LHCN-M2 (cell line): ENCODE measurements at regions not wholly inside any gene's neighbourhood (a gene's known extent, or its start where the extent isn't known, plus 50 kb on each side); places are given as distances from the start of the nearest gene placed in this dataset.

ENCODE experiments used
- DNase-seq: peaks from one replicate; pipeline ENCODE4 v3.0.0-alpha.2; 2012; ENCODE audit warnings: low read depth

DNA sequence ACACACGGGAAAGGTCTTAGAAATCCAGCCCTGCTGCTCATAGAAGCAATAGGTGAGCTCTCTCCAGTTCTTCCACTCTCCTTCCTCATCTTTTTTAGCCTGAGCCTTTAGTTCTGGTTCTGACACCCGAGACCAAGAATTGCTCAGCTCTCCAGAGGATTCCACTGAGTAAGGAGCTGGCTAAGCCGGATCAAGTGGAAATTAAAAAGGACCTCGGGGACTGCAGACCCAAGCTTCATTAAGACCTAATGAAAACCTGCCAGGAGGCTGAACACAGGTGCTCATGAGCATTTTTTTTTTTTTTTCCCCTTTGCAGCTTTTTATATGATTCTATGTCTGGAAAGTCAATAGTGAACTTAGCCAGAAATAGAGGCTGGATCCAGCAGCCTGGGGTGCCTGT is 1176.0 kb upstream of the AUTS2 start:
- no peak for DNase-seq

DNA sequence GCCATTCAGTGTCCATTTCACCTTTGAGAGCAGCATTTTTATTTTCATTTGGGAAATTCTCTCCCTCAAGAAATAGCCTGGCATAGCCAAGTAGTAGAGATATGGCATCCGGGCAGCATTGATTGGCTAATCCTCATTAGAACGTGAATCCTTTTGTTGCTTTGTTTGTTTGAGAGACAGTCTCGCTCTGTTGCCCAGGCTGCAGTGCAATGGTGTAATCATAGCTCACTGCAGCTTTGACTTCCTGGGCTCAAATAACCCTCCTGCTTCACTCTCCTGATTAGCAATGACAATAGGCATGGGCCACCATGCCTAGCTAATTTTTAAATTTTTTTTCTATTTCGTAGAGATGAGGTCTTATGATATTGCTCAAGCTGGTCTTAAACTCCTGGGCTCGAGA is 1174.9 kb upstream of the AUTS2 start:
- no peak for DNase-seq

DNA sequence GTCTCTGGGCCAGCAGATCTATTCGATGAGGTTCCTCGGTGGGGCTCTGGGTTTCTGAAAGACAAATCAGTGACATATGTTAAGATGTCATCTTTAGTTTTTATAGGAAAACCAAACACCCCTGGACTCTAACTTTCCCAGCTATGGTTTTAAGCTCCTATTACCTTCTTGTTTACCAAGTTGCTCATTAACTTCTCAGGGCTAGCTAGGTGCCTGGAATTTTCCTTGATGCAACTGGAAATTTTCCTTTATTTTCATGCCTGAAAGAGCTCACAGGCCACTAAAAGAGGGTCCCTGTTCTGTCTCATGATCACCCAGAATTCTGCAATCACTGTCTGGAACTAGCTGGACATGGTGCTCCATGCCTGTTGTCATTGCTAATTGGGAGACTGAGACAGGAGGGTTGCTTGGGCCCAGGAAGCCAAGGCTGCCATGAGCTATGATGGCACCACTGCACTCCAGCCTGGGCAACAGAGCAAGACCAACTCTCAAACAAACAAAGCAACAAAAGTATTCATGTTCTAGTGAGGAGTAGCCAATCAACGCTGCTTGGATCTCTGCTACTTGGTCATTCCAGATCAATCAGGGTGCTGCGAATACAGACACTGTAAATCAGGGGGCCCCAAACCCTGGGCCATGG is 1173.5 kb upstream of the AUTS2 start:
- DNase-seq: no peak

DNA sequence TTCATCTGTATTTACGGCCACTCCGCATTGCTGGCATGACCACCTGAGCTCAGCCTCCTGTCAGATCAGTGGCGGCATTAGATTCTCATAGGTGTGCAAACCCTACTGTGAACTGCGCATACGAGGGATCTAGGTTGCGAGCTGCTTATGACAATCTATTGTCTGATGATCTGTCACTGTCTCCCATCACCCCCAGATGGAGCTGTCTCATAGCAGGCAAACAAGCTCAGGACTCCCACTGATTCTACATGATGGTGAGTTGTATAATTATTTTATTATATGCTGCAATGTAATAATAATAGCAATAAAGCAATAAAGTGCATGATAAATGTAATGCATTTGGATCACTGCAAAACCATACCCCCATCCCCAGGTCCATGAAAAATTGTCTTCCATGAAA is 1172.9 kb upstream of the AUTS2 start:
- no peak for DNase-seq

DNA sequence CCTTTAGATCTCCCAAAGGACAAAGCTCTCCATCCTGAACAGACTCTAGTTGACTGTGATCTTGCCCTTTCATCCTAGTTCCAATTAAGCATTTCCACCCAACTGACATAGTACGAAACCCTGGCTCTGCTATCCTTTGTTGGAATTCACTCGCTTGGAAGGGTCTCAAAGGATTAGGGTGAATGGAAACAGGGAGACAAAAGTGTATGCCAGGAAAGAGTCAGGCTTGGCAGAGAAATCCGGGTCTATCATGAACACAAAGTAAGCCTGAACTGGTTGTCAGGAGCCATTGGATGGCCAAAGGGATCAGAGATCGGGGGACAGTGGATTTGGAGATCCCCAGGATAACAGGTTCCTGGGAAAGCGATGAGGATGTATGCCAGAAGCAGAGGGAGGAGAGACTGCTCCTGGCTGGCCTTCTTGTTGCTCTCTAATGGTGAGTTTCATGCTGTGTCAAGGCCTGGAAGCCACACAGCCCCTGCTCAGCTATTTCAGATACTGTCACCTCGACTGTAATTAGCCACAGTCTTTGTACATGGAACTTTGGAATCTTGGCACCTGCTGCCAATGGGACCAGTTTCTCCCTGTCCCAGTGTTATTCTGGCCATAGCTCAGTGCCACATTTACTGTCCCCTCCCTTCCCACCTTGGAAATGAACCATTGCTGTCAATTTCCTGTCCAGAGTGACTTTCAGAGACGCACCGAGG is 1168.7 kb upstream of the AUTS2 start:
- no peak for DNase-seq

DNA sequence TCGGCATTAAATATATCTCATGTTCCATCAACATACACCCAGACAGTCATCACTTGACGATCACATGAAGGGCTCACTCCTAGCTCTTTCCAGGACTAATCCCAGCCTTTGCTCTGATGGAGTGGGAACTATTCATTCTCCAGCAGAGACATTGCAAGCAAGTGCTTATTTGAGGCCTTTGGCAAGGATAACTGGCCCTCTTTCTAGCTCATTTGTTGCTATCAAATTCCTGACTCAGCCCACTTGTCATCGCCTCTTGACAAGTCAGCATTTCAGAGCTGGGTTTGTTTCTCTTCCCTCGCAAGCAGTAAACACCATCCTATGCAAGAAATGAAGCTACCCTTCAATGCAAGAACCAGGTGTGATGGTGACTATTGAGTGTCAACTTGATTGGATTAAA is 1165.7 kb upstream of the AUTS2 start:
- no peak for DNase-seq

DNA sequence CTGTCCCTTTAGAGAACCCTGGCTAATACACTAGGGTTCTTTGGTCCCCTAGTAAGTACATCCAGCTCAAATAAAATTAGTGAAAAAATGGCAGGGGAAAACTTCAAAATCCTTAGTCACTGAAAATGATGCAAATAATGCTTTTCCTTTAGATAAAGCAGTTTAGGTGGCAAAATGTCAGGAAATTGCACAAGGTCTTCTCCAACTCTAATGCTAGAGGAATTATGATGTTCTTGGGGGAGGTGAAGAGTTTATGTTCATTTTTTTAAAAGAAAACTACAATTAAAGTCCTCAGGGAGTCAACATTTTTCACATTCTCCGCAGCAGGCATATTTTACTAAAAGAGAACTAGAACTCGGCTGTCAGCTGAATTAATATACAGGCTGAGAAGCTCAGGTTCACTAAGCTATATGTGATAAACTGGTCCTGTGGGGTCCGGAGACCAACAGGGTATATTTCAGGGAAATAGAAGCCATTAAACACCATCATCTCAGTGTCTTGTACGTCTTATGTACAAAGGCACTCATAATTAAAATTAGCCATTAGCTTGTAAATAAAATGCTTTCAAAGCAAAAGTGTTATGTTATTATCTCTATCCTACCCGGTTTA is 1164.7 kb upstream of the AUTS2 start:
- no peak for DNase-seq

DNA sequence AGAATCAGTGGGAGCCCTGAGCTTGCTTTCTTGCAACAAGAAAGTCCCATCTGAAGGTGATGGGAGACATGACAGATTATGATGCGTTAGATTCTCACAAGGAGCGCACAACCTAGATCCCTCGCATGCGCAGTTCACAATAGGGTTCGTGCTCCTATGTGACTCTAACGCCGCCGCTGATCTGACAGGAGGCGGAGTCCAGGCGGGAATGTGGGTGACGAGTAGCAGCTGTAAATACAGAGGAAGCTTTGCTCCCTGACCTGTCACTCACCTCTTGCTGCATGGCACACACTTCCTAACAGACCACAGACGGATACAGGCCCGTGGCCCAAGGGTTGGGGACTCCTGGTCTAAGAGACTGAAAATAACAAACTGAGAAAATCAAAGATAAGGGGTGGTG is 1163.4 kb upstream of the AUTS2 start:
- DNase-seq: no peak

DNA sequence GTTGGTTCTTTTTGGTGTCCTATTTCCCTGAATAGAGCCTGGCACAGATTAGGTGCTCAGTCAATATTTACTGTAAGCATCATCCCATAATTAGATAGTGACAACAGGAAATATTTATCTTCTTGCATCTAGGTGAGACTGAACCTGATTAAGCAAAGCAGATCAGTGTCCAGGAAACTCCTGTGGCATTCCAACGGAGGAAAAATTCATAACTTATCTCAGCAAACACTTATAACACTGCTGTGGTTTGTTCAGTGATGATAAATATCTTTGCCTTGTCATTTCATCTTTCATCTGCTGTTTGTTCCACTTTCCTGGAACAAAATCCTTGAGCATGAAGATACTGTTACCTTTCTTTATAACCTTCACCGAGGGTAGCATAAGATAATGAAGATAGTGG is 1160.3 kb upstream of the AUTS2 start:
- no peak for DNase-seq

DNA sequence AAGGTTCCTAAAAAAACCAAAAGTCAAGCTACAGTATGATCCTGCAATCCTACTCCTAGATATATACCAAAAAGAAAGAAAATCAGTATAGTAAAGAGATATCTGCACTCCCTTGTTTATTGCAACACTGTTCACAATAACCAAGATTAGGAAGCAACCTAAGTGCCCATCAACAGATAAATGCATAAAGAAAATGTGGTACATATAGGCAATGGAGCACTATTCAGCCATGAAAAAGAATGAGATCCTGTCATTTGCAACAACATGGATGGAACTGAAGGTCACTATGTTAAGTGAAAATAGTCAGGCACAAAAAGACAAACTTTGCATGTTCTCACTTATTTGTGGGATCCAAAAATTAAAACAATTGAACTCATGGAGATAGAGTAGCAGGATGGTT is 1159.5 kb upstream of the AUTS2 start:
- no peak for DNase-seq

DNA sequence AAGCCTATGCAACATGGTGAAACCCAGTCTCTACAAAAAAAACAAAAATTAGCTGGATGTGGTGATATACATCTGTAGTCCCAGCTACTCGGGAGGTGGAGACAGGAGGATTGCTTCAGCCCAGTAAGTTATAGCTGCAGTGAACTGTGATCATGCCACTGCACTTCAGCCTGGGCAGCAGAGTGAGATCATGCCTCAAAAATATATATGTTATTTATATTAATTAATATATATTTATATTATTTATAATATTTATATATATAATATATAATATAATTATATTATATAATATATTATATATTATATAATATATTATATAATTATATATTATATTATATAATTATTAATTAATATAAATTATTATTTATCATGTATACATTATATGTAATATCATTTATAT is 1158.4 kb upstream of the AUTS2 start:
- DNase-seq: no peak

DNA sequence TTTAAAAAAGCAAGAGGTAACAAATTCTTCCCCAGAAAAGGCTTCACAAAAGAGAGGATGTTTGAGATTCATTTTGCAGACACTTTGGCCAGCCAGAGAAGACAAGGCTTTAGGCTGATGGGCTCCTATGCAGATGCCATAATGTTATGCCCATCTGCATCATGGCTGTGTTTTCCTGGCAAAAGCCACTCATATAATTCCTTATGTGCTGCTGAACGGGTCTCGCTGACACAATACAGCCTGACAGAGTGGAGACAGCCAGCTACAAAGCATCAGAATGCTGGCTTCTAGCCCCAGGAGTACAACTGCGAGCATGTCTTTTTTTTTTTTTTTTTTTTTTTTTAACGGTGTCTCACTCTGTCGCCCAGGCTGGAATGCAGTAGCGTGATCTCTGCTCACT is 1157.4 kb upstream of the AUTS2 start:
- DNase-seq: no peak

DNA sequence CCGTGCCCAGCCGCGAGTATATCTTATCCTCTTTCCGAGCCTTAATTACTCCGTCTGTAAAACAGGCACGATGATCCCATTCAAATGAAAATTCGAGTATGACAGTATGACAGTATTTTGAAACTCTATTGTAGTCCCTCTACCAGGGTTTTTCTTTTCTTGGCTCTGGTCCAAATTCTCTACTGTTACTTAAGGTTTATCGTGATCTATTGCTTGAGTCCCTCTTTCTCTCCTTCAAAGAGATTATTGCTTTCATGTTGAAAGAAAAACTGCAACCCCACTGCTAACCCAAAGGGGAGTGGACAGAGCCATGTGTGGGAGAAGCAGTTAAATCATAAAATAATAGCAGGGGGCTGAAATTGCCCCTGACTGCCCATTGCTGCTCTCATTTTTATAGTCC is 1156.6 kb upstream of the AUTS2 start:
- DNase-seq: no peak

DNA sequence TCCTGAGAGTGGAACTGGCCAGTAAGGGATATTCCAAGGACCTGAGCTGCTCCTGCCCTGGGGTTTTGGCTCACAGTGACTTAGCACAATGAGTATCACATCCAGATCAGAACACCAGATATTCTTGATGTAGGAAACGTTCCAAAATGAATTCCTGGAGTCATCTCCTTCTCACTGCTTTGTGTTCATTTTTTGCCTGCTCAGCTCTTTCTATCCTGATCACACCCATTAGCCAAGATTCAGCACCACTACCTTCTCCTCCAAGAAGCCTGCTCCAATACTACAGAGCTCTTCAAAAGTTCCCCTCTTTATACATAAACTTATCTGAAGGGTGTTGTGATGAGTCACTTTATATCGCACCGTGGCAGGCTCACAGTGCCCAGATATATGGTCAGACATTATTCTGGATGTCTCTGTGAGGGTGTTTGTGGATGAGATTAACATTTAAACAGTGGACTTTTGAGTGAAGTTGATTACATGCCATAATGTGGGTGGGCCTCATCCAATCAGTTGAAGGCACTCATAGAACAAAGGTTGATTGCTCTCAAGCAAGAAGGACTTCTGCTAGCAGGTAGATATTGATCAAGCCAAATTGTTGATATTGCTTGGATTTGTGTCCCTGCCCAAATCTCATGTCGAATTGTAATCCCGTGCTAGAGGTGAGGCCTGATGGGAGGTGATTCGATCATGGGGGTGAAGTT is 1155.2 kb upstream of the AUTS2 start:
- DNase-seq: no peak

DNA sequence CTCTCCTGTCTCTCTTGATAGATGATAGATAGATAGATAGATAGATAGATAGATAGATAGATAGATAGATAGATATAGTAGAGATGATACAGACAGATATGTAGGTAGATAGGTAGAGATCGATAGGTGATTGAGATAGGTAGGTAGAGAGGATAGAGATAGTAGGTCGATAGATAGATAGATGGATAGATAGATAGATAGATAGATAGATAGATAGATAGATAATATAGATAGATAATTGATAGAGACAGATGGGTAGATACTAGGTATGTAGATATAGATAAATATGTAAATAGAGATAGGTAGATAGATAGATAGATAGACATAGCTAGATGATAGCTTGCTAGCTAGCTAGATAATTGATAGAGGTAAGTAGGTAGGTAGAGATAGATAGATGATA is 1154.2 kb upstream of the AUTS2 start:
- no peak for DNase-seq

DNA sequence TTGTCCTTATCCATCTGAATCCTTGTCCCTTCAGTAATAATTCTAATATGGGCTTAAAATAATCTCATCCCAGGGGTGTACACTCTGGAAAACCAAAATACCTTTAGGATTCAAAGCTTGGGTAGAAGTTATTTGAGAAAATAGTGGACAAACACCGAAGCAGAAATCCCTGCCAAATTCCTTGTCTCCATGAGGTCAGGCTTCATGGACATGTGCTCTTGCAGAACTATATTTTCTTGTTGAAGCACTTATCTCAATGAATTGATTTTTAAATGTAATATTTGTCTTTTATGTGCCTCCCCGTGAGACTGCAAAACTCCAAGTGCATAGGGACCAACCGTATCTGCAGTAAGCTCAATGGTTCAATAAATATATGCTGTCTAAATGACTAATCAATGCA is 1153.3 kb upstream of the AUTS2 start:
- DNase-seq: no peak

DNA sequence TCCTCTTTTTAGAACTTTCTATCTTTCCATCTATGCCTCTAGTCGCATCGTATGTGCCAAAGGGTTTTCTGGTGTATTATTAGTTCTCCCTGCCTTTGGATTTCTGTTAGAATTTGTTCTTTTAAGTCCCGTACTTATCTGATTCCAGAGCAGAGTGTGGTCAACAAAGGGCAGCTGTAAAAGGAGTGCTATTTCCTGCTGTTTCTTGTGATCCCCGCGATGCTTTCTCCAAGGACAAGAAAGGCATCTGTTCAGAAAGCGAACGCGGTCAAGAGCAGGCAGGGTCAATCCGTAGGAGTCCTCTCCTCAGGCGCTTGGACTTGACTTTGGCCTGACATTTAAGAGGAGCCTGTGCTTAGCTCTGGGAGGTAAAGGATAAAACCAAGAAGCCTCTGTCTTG is 1152.1 kb upstream of the AUTS2 start:
- DNase-seq: no peak

DNA sequence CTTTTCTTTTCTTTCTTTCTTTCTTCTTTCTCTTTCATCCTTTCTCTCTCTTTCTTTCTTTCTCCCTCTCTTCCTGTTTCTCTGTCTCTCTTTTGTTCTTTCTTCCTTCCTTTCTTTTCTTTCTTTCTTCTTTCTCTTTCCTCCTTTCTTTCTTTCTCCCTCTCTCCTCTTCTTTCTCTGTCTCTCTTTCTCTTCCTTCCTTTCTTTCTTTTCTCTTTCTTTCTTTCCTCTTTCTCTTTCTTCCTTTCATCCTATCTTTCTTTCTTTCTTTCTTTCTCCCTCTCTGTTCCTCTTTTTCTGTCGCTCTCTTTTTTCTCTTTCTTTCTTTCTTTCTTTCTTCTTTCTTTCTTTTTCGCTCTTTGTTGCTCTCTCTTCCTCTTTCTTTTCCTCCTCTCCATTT is 1149.2 kb upstream of the AUTS2 start:
- no peak for DNase-seq

DNA sequence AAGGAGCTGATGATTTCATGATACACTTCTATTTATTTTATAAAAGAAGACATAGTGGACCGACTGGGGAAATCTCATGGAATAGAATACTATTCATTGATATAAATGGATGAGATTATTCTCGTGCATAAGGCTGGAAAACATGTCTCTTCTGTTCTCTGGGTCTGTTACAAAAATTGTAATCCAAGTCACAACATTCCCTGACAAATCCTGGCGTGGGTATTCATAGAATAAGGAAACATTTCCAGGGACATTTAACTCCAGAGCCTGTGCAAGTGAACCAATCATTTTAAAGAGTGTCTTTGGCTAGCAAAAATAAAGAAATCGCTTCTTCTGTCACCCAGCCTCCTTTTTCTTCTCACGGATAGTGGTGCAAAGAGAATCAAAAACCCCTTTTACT is 1148.5 kb upstream of the AUTS2 start:
- DNase-seq: no peak

DNA sequence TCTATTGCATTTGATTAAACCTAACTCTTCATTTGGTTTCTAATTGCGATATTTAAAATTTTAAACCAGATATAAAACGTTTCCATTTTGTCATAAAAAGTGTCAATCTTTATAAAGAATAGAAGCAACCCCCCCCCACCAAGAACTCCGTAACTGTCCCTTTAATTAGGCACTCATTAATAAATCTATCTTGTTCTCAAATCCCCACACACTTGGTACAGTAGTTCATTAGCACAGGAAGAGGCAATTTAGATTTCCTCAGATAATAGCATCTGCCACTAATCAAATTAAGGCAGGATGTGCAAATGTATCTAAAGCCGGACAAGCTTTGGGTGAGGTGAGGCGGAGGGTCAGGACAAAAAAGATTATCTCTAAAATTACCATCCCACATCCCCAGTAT is 1143.3 kb upstream of the AUTS2 start:
- DNase-seq: no peak

DNA sequence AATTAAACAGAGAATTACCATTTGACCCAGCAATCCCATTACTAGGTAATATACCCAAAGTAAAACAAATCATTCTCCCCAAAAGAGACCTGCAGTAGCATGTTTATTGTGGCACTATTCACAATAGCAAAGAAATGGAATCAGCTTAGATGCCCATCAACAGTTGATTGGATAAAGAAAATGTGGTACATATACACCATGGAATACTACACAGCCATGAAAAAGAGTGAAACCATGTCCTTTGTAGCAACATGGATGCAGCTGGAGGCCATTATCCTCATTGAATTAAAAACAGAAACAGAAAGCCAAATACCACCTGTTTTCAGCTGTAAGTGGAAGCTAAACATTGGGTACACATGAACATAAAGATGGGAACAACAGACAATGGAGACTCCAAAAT is 1141.8 kb upstream of the AUTS2 start:
- no peak for DNase-seq

DNA sequence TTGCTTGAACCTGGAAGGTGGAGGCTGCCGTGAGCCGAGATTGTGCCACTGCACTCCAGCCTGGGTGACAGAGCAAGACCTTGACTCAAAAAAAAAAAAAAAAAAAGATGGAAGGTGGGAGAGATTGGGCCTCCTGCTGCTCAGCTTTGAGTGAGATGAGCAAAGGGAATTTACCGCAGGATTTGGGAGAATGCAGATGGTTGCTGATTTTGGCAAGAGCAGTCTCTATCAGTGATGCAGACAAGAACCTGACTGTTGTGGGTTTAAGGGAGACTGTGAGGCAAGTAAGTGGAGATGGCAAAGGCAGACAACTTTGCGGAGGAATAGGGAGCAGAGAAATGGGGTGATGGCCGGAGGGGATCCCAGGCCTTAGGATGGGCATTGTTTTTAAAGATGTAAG is 1140.8 kb upstream of the AUTS2 start:
- DNase-seq: no peak
